Endothelial cell of umbilical vein (primary cell): ENCODE measurements at regions not wholly inside any gene's neighbourhood (a gene's known extent, or its start where the extent isn't known, plus 50 kb on each side); places are given as distances from the start of the nearest gene placed in this dataset.

Source experiments
- CTCF ChIP-seq, 2 donors: IDR thresholded peaks; 1 replicate in 1 of 2; 2 replicates in 1 of 2; pipeline ENCODE4 v1.5.1; 2011; ENCODE audit warnings: low read length in 2 of 2, mild to moderate bottlenecking in 2 of 2, moderate library complexity in 2 of 2, control low read depth in 1 of 2, inconsistent platforms in 1 of 2, low read depth in 1 of 2; ENCODE audit not compliant: insufficient read depth in 1 of 2; ENCODE audit errors: extremely low read depth in 1 of 2
- EZH2 ChIP-seq: IDR thresholded peaks from 2 replicates; pipeline ENCODE4 v1.6.1; 2012; ENCODE audit warnings: borderline replicate concordance, low read depth, mild to moderate bottlenecking, moderate library complexity, low read length, inconsistent platforms; ENCODE audit not compliant: severe bottlenecking
- GATA2 ChIP-seq: IDR thresholded peaks from 2 replicates; pipeline ENCODE4 v1.7.0; 2011; ENCODE audit warnings: low read depth, mild to moderate bottlenecking, moderate library complexity, mixed read lengths, low read length; ENCODE audit not compliant: insufficient read length, insufficient read depth
- JUN ChIP-seq: IDR thresholded peaks from 2 replicates; pipeline ENCODE4 v1.6.1; 2011; ENCODE audit warnings: borderline replicate concordance, low read depth; ENCODE audit not compliant: insufficient read length, insufficient read depth
- MAX ChIP-seq: IDR thresholded peaks from 2 replicates; pipeline ENCODE4 v1.6.1; 2011; ENCODE audit not compliant: insufficient read depth, insufficient read length
- POLR2A ChIP-seq: IDR thresholded peaks from 2 replicates; pipeline ENCODE4 v1.6.1; 2012; ENCODE audit warnings: low read depth, mild to moderate bottlenecking, control low read depth, low read length
- POLR2AphosphoS5 ChIP-seq: IDR thresholded peaks from 2 replicates; pipeline ENCODE4 v1.6.1; 2012; ENCODE audit warnings: low read depth, mild to moderate bottlenecking, control low read depth, low read length, moderate library complexity; ENCODE audit not compliant: insufficient read depth

GRCh38 chr12:131279281-131279921 is 325.7 kb downstream of the ADGRD1 start:
- no peak for TF ChIP-seq CTCF (IDR thresholded peaks at IDR 0.05; ENCODE audit: extremely low read depth in 1 of 2, insufficient read depth in 1 of 2, low read depth in 1 of 2, low read length in 2 of 2)
- no peak for TF ChIP-seq POLR2A
- TF ChIP-seq GATA2: no peak
- no peak for TF ChIP-seq MAX
- TF ChIP-seq EZH2: no peak
- TF ChIP-seq JUN: no peak
- no peak for TF ChIP-seq POLR2AphosphoS5
